HepG2 (cell line): ENCODE measurements at regions not wholly inside any gene's neighbourhood (a gene's known extent, or its start where the extent isn't known, plus 50 kb on each side); places are given as distances from the start of the nearest gene placed in this dataset.

Source experiments
- ATAC-seq: fragments of 200-7000 bp; cut with Tn5 transposase; 3 replicates; pipeline ENCODE4 v1.9.1; 2020; ENCODE audit warnings: mild to moderate bottlenecking, moderate library complexity
- BruUV-seq: library from RNA; stranded (reverse); fragments of 400-500 nt; replicated peaks from 2 replicates; lab custom pipeline; 2021; lab: Mats Ljungman, UMichigan
- CTCF ChIA-PET: fragments of 300-600 bp; formaldehyde crosslinking; extraction: SDS; loops from one replicate; lab custom pipeline; 2021; ENCODE audit warnings: low total read pairs, inconsistent platforms, low intra/inter-chr PET ratio; lab: Yijun Ruan, JAX
- POLR2A ChIA-PET: fragments of 350-600 bp; sonication (Branson Sonifier 250); formaldehyde crosslinking; loops from one replicate; lab custom pipeline; 2020; ENCODE audit warnings: antibody characterized with exemption, inconsistent platforms; lab: Yijun Ruan, JAX
- DNase-seq: peaks from one replicate; pipeline ENCODE4 v3.0.0-alpha.2; 2015; ENCODE audit warnings: low spot score
- FAIRE-seq: peaks from 3 replicates; lab custom pipeline; 2011; peaks lifted over from hg19 to GRCh38; lab: Jason Lieb, UNC
- H2AFZ ChIP-seq: one replicate; pipeline ENCODE4 v1.6.1; 2011; ENCODE audit warnings: low read length, inconsistent platforms
- H3K27ac ChIP-seq: fragments of 300-600 bp; 3 replicates; pipeline ENCODE4 v1.8.0; 2011; ENCODE audit warnings: mixed run types, mild to moderate bottlenecking, mixed read lengths, low read length, inconsistent platforms; ENCODE audit not compliant: insufficient read depth; ENCODE audit errors: extremely low read length
- H3K27me3 ChIP-seq, 2 experiments: fragments of 200-600 bp in 1 of 2; 2 replicates in 1 of 2; 3 replicates in 1 of 2; pipeline versions ENCODE4 v1.6.0 to v1.8.0; 2011; ENCODE audit warnings: low read length in 2 of 2, mild to moderate bottlenecking in 2 of 2, moderate library complexity in 2 of 2, inconsistent platforms in 1 of 2; ENCODE audit not compliant: insufficient read depth in 2 of 2, control insufficient read depth in 1 of 2
- H3K36me3 ChIP-seq, 2 experiments: fragments of 200-600 bp in 1 of 2; replicated peaks in 1 of 2; 2 replicates in 1 of 2; 3 replicates in 1 of 2; pipeline versions ENCODE4 v1.5.1 to v1.8.0; 2011; ENCODE audit warnings: low read length in 2 of 2, inconsistent platforms in 1 of 2; ENCODE audit not compliant: insufficient read depth in 2 of 2, control insufficient read depth in 1 of 2
- H3K4me1 ChIP-seq: 2 replicates; pipeline ENCODE4 v1.5.1; 2012; ENCODE audit warnings: low read length, inconsistent platforms; ENCODE audit not compliant: insufficient read depth
- H3K4me2 ChIP-seq: 2 replicates; pipeline ENCODE4 v1.6.0; 2011; ENCODE audit warnings: low read depth, low read length, inconsistent platforms
- H3K4me3 ChIP-seq, 3 experiments: fragments of 200-600 bp in 1 of 3; sonication (generic), shearing (Covaris generic) in 1 of 3; replicated peaks in 1 of 3; 2 replicates each; pipeline ENCODE4 v1.5.1; 2011 to 2016; ENCODE audit warnings: low read length in 3 of 3, inconsistent platforms in 2 of 3, low read depth in 2 of 3, mild to moderate bottlenecking in 2 of 3, control low read depth in 1 of 3, mixed read lengths in 1 of 3; ENCODE audit not compliant: insufficient read depth in 1 of 3
- H3K79me2 ChIP-seq: one replicate; pipeline ENCODE4 v1.6.1; 2011; ENCODE audit warnings: low read length, inconsistent platforms; ENCODE audit not compliant: insufficient read depth
- H3K9ac ChIP-seq: 2 replicates; pipeline ENCODE4 v1.6.0; 2011; ENCODE audit warnings: mild to moderate bottlenecking, low read depth, low read length, inconsistent platforms; ENCODE audit not compliant: insufficient read depth
- H3K9me3 ChIP-seq: 2 replicates; pipeline ENCODE4 v1.5.1; 2012; ENCODE audit warnings: mild to moderate bottlenecking, low read length
- H4K20me1 ChIP-seq: 2 replicates; pipeline ENCODE4 v1.6.0; 2011; ENCODE audit warnings: inconsistent platforms, mild to moderate bottlenecking, low read length, moderate library complexity; ENCODE audit not compliant: insufficient read depth
- ATF1 ChIP-seq: IDR thresholded peaks from 2 replicates; pipeline ENCODE4 v1.6.1; 2016; ENCODE audit warnings: mild to moderate bottlenecking, control low read depth
- FOXJ3 ChIP-seq: sonication (generic); formaldehyde crosslinking; IDR thresholded peaks from 2 replicates; pipeline ENCODE4 v1.4.0; 2020; ENCODE audit warnings: missing genetic modification reagents, mild to moderate bottlenecking, borderline replicate concordance
- MYC ChIP-seq: sonication (generic); formaldehyde crosslinking; IDR thresholded peaks from 2 replicates; pipeline ENCODE4 v1.9.0; 2021; ENCODE audit warnings: missing genetic modification reagents, borderline replicate concordance
- NR2F2 ChIP-seq: IDR thresholded peaks from 2 replicates; pipeline ENCODE4 v1.6.1; 2012; ENCODE audit warnings: low read depth, inconsistent platforms, borderline replicate concordance
- PCBP2 ChIP-seq: fragments of 200-400 bp; formaldehyde crosslinking; optimal IDR thresholded peaks from 2 replicates; pipeline ENCODE3; 2018; ENCODE audit warnings: low read length, low read depth; ENCODE audit not compliant: poor library complexity, severe bottlenecking
- POGZ ChIP-seq: sonication (generic); formaldehyde crosslinking; IDR thresholded peaks from 2 replicates; pipeline ENCODE4 v1.4.0; 2020; ENCODE audit warnings: mild to moderate bottlenecking, missing genetic modification reagents
- SALL2 ChIP-seq: sonication (generic); formaldehyde crosslinking; IDR thresholded peaks from 2 replicates; pipeline ENCODE4 v1.8.1; 2023; ENCODE audit warnings: mild to moderate bottlenecking, missing genetic modification reagents, inconsistent platforms
- SNAI1 ChIP-seq: sonication (generic); formaldehyde crosslinking; IDR thresholded peaks from 2 replicates; pipeline ENCODE4 v1.5.0; 2020; ENCODE audit warnings: mild to moderate bottlenecking, missing genetic modification reagents, borderline replicate concordance
- SOX13 ChIP-seq, 3 experiments: fragments of 450-650 bp in 1 of 3; sonication (generic) in 1 of 3; formaldehyde crosslinking in 1 of 3; IDR thresholded peaks in 2 of 3; conservative IDR thresholded peaks in 1 of 3; 2 replicates each; pipeline versions ENCODE4 v1.5.0 to v1.6.1; 2016 to 2020; ENCODE audit warnings: antibody characterized with exemption in 1 of 3, mild to moderate bottlenecking in 1 of 3, missing compliant biosample characterization in 1 of 3, missing genetic modification reagents in 1 of 3, moderate library complexity in 1 of 3
- TCF7 ChIP-seq: sonication (generic); IDR thresholded peaks from 2 replicates; pipeline ENCODE4 v1.6.1; 2016; ENCODE audit warnings: antibody characterized with exemption, low read depth
- ZIK1 ChIP-seq: sonication (generic); formaldehyde crosslinking; IDR thresholded peaks from 2 replicates; pipeline ENCODE4 v1.5.0; 2020; ENCODE audit warnings: mild to moderate bottlenecking, low read depth, missing genetic modification reagents, borderline replicate concordance
- ZMAT5 ChIP-seq: sonication (generic); formaldehyde crosslinking; IDR thresholded peaks from 2 replicates; pipeline ENCODE4 v1.5.0; 2020; ENCODE audit warnings: mild to moderate bottlenecking, low read depth, missing genetic modification reagents, borderline replicate concordance
- ZNF24 ChIP-seq: fragments of 450-650 bp; IDR thresholded peaks from 2 replicates; pipeline ENCODE4 v1.6.1; 2017; ENCODE audit warnings: antibody characterized with exemption, mild to moderate bottlenecking
- ZNF670 ChIP-seq: sonication (generic); formaldehyde crosslinking; IDR thresholded peaks from 2 replicates; pipeline ENCODE4 v1.8.0; 2022; ENCODE audit warnings: mild to moderate bottlenecking, missing genetic modification reagents, borderline replicate concordance
- in situ Hi-C: cut with HindIII; loops from 2 replicates; pipeline ENCODE4 v1.10.0; 2017; ENCODE audit warnings: low pct_unique_long_range_greater_than_20kb; ENCODE audit not compliant: extremely low pct_ligation_motif_present
- intact Hi-C: fragments of 100-400 bp; cut with micrococcal nuclease; formaldehyde crosslinking; loops from one replicate; pipeline ENCODE4 v1.10.0; 2022; ENCODE audit not compliant: unreplicated experiment
- TF ChIP-seq, protein P1 (sequence below): sonication (generic); formaldehyde crosslinking; IDR thresholded peaks from 2 replicates; pipeline ENCODE4 v1.4.0; 2020; ENCODE audit warnings: missing genetic modification reagents, borderline replicate concordance
- TF ChIP-seq, protein P2 (sequence below): IDR thresholded peaks from 2 replicates; pipeline ENCODE4 v1.6.1; 2016; ENCODE audit warnings: missing compliant biosample characterization, missing genetic modification reagents, borderline replicate concordance

- POLR2A ChIA-PET, result no interaction called here
- no peak for FAIRE-seq
- no peak for TF ChIP-seq PCBP2
- TF ChIP-seq ZNF24, result no peak
- no peak for TF ChIP-seq SALL2 (CRISPR knock-in tag)
- no peak for TF ChIP-seq TCF7
- TF ChIP-seq FOXJ3 (CRISPR knock-in tag), result no peak
- TF ChIP-seq SOX13 (IDR thresholded peaks at IDR 0.05), result no peak
- no peak for TF ChIP-seq SOX13 (CRISPR knock-in tag; conservative IDR thresholded peaks at IDR 0.05 in 1 of 2, IDR thresholded peaks at IDR 0.05 in 1 of 2)
- TF ChIP-seq ZNF670 (CRISPR knock-in tag), result no peak
- TF ChIP-seq POGZ (CRISPR knock-in tag), result no peak
- no peak for TF ChIP-seq MYC (CRISPR knock-in tag)
- TF ChIP-seq, protein P1, sequence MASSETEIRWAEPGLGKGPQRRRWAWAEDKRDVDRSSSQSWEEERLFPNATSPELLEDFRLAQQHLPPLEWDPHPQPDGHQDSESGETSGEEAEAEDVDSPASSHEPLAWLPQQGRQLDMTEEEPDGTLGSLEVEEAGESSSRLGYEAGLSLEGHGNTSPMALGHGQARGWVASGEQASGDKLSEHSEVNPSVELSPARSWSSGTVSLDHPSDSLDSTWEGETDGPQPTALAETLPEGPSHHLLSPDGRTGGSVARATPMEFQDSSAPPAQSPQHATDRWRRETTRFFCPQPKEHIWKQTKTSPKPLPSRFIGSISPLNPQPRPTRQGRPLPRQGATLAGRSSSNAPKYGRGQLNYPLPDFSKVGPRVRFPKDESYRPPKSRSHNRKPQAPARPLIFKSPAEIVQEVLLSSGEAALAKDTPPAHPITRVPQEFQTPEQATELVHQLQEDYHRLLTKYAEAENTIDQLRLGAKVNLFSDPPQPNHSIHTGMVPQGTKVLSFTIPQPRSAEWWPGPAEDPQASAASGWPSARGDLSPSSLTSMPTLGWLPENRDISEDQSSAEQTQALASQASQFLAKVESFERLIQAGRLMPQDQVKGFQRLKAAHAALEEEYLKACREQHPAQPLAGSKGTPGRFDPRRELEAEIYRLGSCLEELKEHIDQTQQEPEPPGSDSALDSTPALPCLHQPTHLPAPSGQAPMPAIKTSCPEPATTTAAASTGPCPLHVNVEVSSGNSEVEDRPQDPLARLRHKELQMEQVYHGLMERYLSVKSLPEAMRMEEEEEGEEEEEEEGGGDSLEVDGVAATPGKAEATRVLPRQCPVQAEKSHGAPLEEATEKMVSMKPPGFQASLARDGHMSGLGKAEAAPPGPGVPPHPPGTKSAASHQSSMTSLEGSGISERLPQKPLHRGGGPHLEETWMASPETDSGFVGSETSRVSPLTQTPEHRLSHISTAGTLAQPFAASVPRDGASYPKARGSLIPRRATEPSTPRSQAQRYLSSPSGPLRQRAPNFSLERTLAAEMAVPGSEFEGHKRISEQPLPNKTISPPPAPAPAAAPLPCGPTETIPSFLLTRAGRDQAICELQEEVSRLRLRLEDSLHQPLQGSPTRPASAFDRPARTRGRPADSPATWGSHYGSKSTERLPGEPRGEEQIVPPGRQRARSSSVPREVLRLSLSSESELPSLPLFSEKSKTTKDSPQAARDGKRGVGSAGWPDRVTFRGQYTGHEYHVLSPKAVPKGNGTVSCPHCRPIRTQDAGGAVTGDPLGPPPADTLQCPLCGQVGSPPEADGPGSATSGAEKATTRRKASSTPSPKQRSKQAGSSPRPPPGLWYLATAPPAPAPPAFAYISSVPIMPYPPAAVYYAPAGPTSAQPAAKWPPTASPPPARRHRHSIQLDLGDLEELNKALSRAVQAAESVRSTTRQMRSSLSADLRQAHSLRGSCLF (CRISPR knock-in tag), result no peak
- no peak for TF ChIP-seq ZMAT5 (CRISPR knock-in tag)
- TF ChIP-seq NR2F2, result no peak
- no peak for TF ChIP-seq ATF1 (CRISPR knock-in tag)
- no peak for TF ChIP-seq ZIK1 (CRISPR knock-in tag)
- TF ChIP-seq SNAI1 (CRISPR knock-in tag), result no peak
- TF ChIP-seq, protein P2, sequence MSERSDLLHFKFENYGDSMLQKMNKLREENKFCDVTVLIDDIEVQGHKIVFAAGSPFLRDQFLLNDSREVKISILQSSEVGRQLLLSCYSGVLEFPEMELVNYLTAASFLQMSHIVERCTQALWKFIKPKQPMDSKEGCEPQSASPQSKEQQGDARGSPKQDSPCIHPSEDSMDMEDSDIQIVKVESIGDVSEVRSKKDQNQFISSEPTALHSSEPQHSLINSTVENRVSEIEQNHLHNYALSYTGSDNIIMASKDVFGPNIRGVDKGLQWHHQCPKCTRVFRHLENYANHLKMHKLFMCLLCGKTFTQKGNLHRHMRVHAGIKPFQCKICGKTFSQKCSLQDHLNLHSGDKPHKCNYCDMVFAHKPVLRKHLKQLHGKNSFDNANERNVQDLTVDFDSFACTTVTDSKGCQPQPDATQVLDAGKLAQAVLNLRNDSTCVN, result no peak
Observed at GRCh38 chr14:84785996-84786395, 743.9 kb upstream of the FLRT2 start.

More at GRCh38 chr14:84785996-84786395, 743.9 kb upstream of the FLRT2 start:
- CTCF ChIA-PET, result no interaction called here
- H3K36me3 ChIP-seq, result no peaks in the 10 kb centered on the region
- in situ Hi-C loops, result no loop called here
- no peak overlapping the region for H2AFZ ChIP-seq
- H3K79me2 ChIP-seq, result no peaks in the 10 kb centered on the region
- H3K4me3 ChIP-seq, result no peak overlapping the region
- H3K9ac ChIP-seq, result no peak overlapping the region
- DNase-seq (no peak), ATAC-seq (no peak)
- H3K27ac ChIP-seq, result no peak overlapping the region
- no peak overlapping the region for H3K4me2 ChIP-seq
- intact Hi-C loops, result no loop called here
- no peaks in the 10 kb centered on the region for H3K27me3 ChIP-seq
- peaks cover 73% of the 10 kb centered on the region for H3K9me3 ChIP-seq
- H4K20me1 ChIP-seq, result no peaks in the 10 kb centered on the region
- BruUV-seq, result no TSS peak
- H3K4me1 ChIP-seq, result no peaks in the 10 kb centered on the region
